ENCODE measurements at regions not wholly inside any gene's neighbourhood (a gene's known extent, or its start where the extent isn't known, plus 50 kb on each side); places are given as distances from the start of the nearest gene placed in this dataset.

- TF ChIP-seq CTCF (conservative IDR thresholded peaks at IDR 0.05 in 1 of 2, IDR thresholded peaks at IDR 0.05 in 1 of 2; ENCODE audit: low read depth in 1 of 2, low read length in 2 of 2) (no peak), EZH2 (IDR thresholded peaks at IDR 0.05; ENCODE audit: low read length, missing control alignments) (no peak)
- Histone ChIP-seq H2AFZ (ENCODE audit: low read length) (no peak overlapping the region), H3K36me3 (ENCODE audit: control insufficient read depth, insufficient read depth, low read length) (no peaks in the 10 kb centered on the region), H3K9me3 (ENCODE audit: control insufficient read depth, insufficient read depth, low read depth, low read length) (no peaks in the 10 kb centered on the region), H3K27me3 (ENCODE audit: control insufficient read depth, insufficient read depth, low read length) (no peaks in the 10 kb centered on the region), H3K79me2 (ENCODE audit: control insufficient read depth, insufficient read depth, low read length) (no peaks in the 10 kb centered on the region), H3K9ac (ENCODE audit: insufficient read depth, low read length) (no peak overlapping the region), H3K4me3 (replicated peaks in 1 of 4; ENCODE audit: control extremely low read depth in 1 of 4, insufficient read depth in 1 of 4, low read depth in 3 of 4, low read length in 4 of 4) (no peak overlapping the region), H3K4me1 (ENCODE audit: control insufficient read depth, extremely low read depth, insufficient read depth, low read length) (peaks cover 6% of the 10 kb centered on the region), H4K20me1 (ENCODE audit: control insufficient read depth, extremely low read depth, insufficient read depth, low read length) (no peaks in the 10 kb centered on the region), H3K27ac (ENCODE audit: insufficient read depth, low read length) (no peak overlapping the region), H3K4me2 (ENCODE audit: extremely low read depth, insufficient read depth, low read length) (no peak overlapping the region)
- DNase-seq (ENCODE audit: low read depth in 2 of 2): no peak
Observed at GRCh38 chr2:62407838-62408237, 98.2 kb downstream of the TMEM17 start.

GRCh38 chr2:62407401-62407800 lies 98.6 kb downstream of the TMEM17 start:
- Histone ChIP-seq H3K9me3 (ENCODE audit: control insufficient read depth, insufficient read depth, low read depth, low read length) (no peaks in the 10 kb centered on the region), H3K4me2 (ENCODE audit: extremely low read depth, insufficient read depth, low read length) (no peak overlapping the region), H3K9ac (ENCODE audit: insufficient read depth, low read length) (no peak overlapping the region), H3K36me3 (ENCODE audit: control insufficient read depth, insufficient read depth, low read length) (no peaks in the 10 kb centered on the region), H3K79me2 (ENCODE audit: control insufficient read depth, insufficient read depth, low read length) (no peaks in the 10 kb centered on the region), H4K20me1 (ENCODE audit: control insufficient read depth, extremely low read depth, insufficient read depth, low read length) (no peaks in the 10 kb centered on the region), H3K4me1 (ENCODE audit: control insufficient read depth, extremely low read depth, insufficient read depth, low read length) (peaks cover 6% of the 10 kb centered on the region), H3K27ac (ENCODE audit: insufficient read depth, low read length) (no peak overlapping the region), H3K4me3 (replicated peaks in 1 of 4; ENCODE audit: control extremely low read depth in 1 of 4, insufficient read depth in 1 of 4, low read depth in 3 of 4, low read length in 4 of 4) (no peak overlapping the region), H2AFZ (ENCODE audit: low read length) (no peak overlapping the region), H3K27me3 (ENCODE audit: control insufficient read depth, insufficient read depth, low read length) (no peaks in the 10 kb centered on the region)
- no peak for TF ChIP-seq EZH2 (IDR thresholded peaks at IDR 0.05; ENCODE audit: low read length, missing control alignments)
- no peak for DNase-seq (ENCODE audit: low read depth in 2 of 2)

GRCh38 chr2:62406573-62407043 lies 99.4 kb downstream of the TMEM17 start:
- Histone ChIP-seq H3K36me3 (ENCODE audit: control insufficient read depth, insufficient read depth, low read length) (no peaks in the 10 kb centered on the region), H2AFZ (ENCODE audit: low read length) (no peak overlapping the region), H4K20me1 (ENCODE audit: control insufficient read depth, extremely low read depth, insufficient read depth, low read length) (no peaks in the 10 kb centered on the region), H3K27me3 (ENCODE audit: control insufficient read depth, insufficient read depth, low read length) (no peaks in the 10 kb centered on the region), H3K9ac (ENCODE audit: insufficient read depth, low read length) (no peak overlapping the region), H3K4me1 (ENCODE audit: control insufficient read depth, extremely low read depth, insufficient read depth, low read length) (peaks cover 6% of the 10 kb centered on the region), H3K9me3 (ENCODE audit: control insufficient read depth, insufficient read depth, low read depth, low read length) (no peaks in the 10 kb centered on the region), H3K4me2 (ENCODE audit: extremely low read depth, insufficient read depth, low read length) (no peak overlapping the region), H3K79me2 (ENCODE audit: control insufficient read depth, insufficient read depth, low read length) (no peaks in the 10 kb centered on the region), H3K27ac (ENCODE audit: insufficient read depth, low read length) (no peak overlapping the region), H3K4me3 (replicated peaks in 1 of 4; ENCODE audit: control extremely low read depth in 1 of 4, insufficient read depth in 1 of 4, low read depth in 3 of 4, low read length in 4 of 4) (no peak overlapping the region)
- TF ChIP-seq CTCF (conservative IDR thresholded peaks at IDR 0.05 in 1 of 2, IDR thresholded peaks at IDR 0.05 in 1 of 2; ENCODE audit: low read depth in 1 of 2, low read length in 2 of 2): no peak
- no peak for DNase-seq (ENCODE audit: low read depth in 2 of 2)

Data from fibroblast of lung (primary cell).